MM.1S (cell line): ENCODE measurements at regions not wholly inside any gene's neighbourhood (a gene's known extent, or its start where the extent isn't known, plus 50 kb on each side); places are given as distances from the start of the nearest gene placed in this dataset.

ENCODE experiments used
- CTCF ChIP-seq: fragments of 300-600 bp; sonication (generic); IDR thresholded peaks from 2 replicates; pipeline ENCODE4 v1.5.1; 2016; ENCODE audit warnings: antibody characterized with exemption, low read length, mixed read lengths
- EZH2 ChIP-seq: fragments of 300-600 bp; sonication (generic); optimal IDR thresholded peaks from 2 replicates; pipeline ENCODE3; 2017; ENCODE audit warnings: low read depth, mild to moderate bottlenecking, antibody characterized with exemption, low read length, mixed read lengths
- EZH2phosphoT487 ChIP-seq: fragments of 300-600 bp; sonication (generic); IDR thresholded peaks from 2 replicates; pipeline ENCODE4 v1.6.1; 2018; ENCODE audit warnings: antibody characterized with exemption, low read length

GRCh38 chr7:25495342-25496250 lies 267.3 kb upstream of the NPVF start:
- TF ChIP-seq EZH2phosphoT487 (no peak), CTCF (no peak), EZH2 (no peak)
